SK-N-SH (cell line): ENCODE measurements at regions not wholly inside any gene's neighbourhood (a gene's known extent, or its start where the extent isn't known, plus 50 kb on each side); places are given as distances from the start of the nearest gene placed in this dataset.

ENCODE experiments used
- CTCF ChIA-PET: fragments of 300-600, 350-600 bp; formaldehyde crosslinking; extraction: SDS; loops from one replicate; lab custom pipeline; 2021; lab: Yijun Ruan, JAX
- POLR2A ChIA-PET: fragments of 350-600 bp; sonication (Branson Sonifier 250); formaldehyde crosslinking; extraction: SDS; loops from one replicate; lab custom pipeline; 2020; ENCODE audit warnings: antibody characterized with exemption, inconsistent platforms; lab: Yijun Ruan, JAX
- DNase-seq: peaks from one replicate; pipeline ENCODE4 v3.0.0; 2012
- H2AFZ ChIP-seq: fragments of 200-600 bp; sonication (generic); 2 replicates; pipeline ENCODE4 v1.8.1; 2016; ENCODE audit warnings: antibody characterized with exemption, mild to moderate bottlenecking, low read depth
- H3F3A ChIP-seq: fragments of 200-600 bp; sonication (generic); replicated peaks from 2 replicates; pipeline ENCODE3; 2016; ENCODE audit warnings: antibody characterized with exemption, mild to moderate bottlenecking; ENCODE audit not compliant: insufficient read depth
- H3K27ac ChIP-seq, 2 experiments: fragments of 200-500 bp in 1 of 2; fragments of 200-600 bp in 1 of 2; sonication (Bioruptor generic) in 1 of 2; sonication (generic), shearing (Covaris generic) in 1 of 2; 2 replicates each; pipeline versions ENCODE4 v1.5.1 to v1.6.1; 2014 to 2016; ENCODE audit warnings: low read depth in 2 of 2, inconsistent platforms in 1 of 2, low read length in 1 of 2, mild to moderate bottlenecking in 1 of 2, mixed read lengths in 1 of 2
- H3K27me3 ChIP-seq: fragments of 200-600 bp; sonication (generic), shearing (Covaris generic); 2 replicates; pipeline ENCODE4 v1.6.1; 2016; ENCODE audit warnings: mixed run types; ENCODE audit not compliant: insufficient read depth
- H3K36me3 ChIP-seq, 2 experiments: fragments of 200-500 bp in 1 of 2; fragments of 200-600 bp in 1 of 2; sonication (Bioruptor generic) in 1 of 2; sonication (generic) in 1 of 2; replicated peaks in 1 of 2; 2 replicates each; pipeline versions ENCODE3 to v1.5.1; 2014 to 2016; ENCODE audit warnings: low read length in 1 of 2, mild to moderate bottlenecking in 1 of 2; ENCODE audit not compliant: insufficient read depth in 2 of 2, control insufficient read depth in 1 of 2
- H3K4me1 ChIP-seq, 2 experiments: fragments of 200-500 bp in 1 of 2; fragments of 200-600 bp in 1 of 2; sonication (Bioruptor generic) in 1 of 2; sonication (generic), shearing (Covaris generic) in 1 of 2; 2 replicates each; pipeline versions ENCODE4 v1.5.1 to v1.6.1; 2014 to 2016; ENCODE audit warnings: low read depth in 1 of 2, low read length in 1 of 2, mixed run types in 1 of 2; ENCODE audit not compliant: insufficient read depth in 2 of 2, control insufficient read depth in 1 of 2
- H3K4me2 ChIP-seq: fragments of 200-600 bp; sonication (generic), shearing (Covaris generic); 2 replicates; pipeline ENCODE4 v1.6.1; 2017; ENCODE audit warnings: mixed run types
- H3K4me3 ChIP-seq, 2 experiments: fragments of 200-500 bp in 1 of 2; fragments of 200-600 bp in 1 of 2; sonication (Bioruptor generic) in 1 of 2; sonication (generic), shearing (Covaris generic) in 1 of 2; 2 replicates each; pipeline versions ENCODE4 v1.5.1 to v1.8.1; 2014 to 2016; ENCODE audit warnings: low read depth in 2 of 2, inconsistent platforms in 1 of 2, low read length in 1 of 2, mild to moderate bottlenecking in 1 of 2, mixed read lengths in 1 of 2, moderate library complexity in 1 of 2
- H3K79me2 ChIP-seq: fragments of 200-600 bp; sonication (generic); 2 replicates; pipeline ENCODE4 v1.8.1; 2017; ENCODE audit warnings: mild to moderate bottlenecking; ENCODE audit not compliant: insufficient read depth
- H3K9ac ChIP-seq: fragments of 200-600 bp; sonication (generic); 2 replicates; pipeline ENCODE4 v1.6.1; 2017; ENCODE audit warnings: mixed run types
- H3K9me2 ChIP-seq: fragments of 200-600 bp; sonication (generic); 2 replicates; pipeline ENCODE4 v1.6.1; 2017; ENCODE audit warnings: mixed run types
- H3K9me3 ChIP-seq: fragments of 200-600 bp; sonication (generic); 2 replicates; pipeline ENCODE4 v1.6.1; 2017; ENCODE audit warnings: mixed run types, mild to moderate bottlenecking, moderate library complexity
- H4K20me1 ChIP-seq: fragments of 200-600 bp; sonication (generic); 2 replicates; pipeline ENCODE4 v1.6.1; 2017; ENCODE audit warnings: mild to moderate bottlenecking, mixed run types; ENCODE audit not compliant: insufficient read depth
- ELF1 ChIP-seq: IDR thresholded peaks from 2 replicates; pipeline ENCODE4 v1.4.0; 2012
- EP300 ChIP-seq, 2 experiments: IDR thresholded peaks; 2 replicates each; pipeline versions ENCODE4 v1.4.0 to v1.6.1; 2012; ENCODE audit warnings: borderline replicate concordance in 1 of 2, low read depth in 1 of 2, low read length in 1 of 2
- FOSL2 ChIP-seq: IDR thresholded peaks from 2 replicates; pipeline ENCODE4 v1.4.0; 2012; ENCODE audit warnings: low read depth, mild to moderate bottlenecking, moderate library complexity, borderline replicate concordance
- IRF3 ChIP-seq: fragments of 150-350 bp; IDR thresholded peaks from 2 replicates; pipeline ENCODE4 v1.6.1; 2016; ENCODE audit warnings: mild to moderate bottlenecking, low read depth, low read length
- JUND ChIP-seq: IDR thresholded peaks from 2 replicates; pipeline ENCODE4 v1.4.0; 2012
- MAX ChIP-seq: IDR thresholded peaks from 2 replicates; pipeline ENCODE4 v1.4.0; 2012; ENCODE audit warnings: low read depth
- MEF2A ChIP-seq: IDR thresholded peaks from 2 replicates; pipeline ENCODE4 v1.4.0; 2012; ENCODE audit warnings: low read depth, borderline replicate concordance
- MXI1 ChIP-seq: IDR thresholded peaks from 2 replicates; pipeline ENCODE4 v1.6.1; 2012; ENCODE audit warnings: mild to moderate bottlenecking, low read depth, low read length, improper control_type of control experiment
- NFIC ChIP-seq: IDR thresholded peaks from 2 replicates; pipeline ENCODE4 v1.4.0; 2012; ENCODE audit warnings: borderline replicate concordance
- NRF1 ChIP-seq: IDR thresholded peaks from 2 replicates; pipeline ENCODE4 v1.6.1; 2012; ENCODE audit warnings: low read depth, mild to moderate bottlenecking, low read length
- POLR2AphosphoS5 ChIP-seq: IDR thresholded peaks from 2 replicates; pipeline ENCODE4 v1.6.1; 2012; ENCODE audit warnings: low read depth, low read length
- RAD21 ChIP-seq: IDR thresholded peaks from 2 replicates; pipeline ENCODE4 v1.6.1; 2012; ENCODE audit warnings: mild to moderate bottlenecking, low read length
- REST ChIP-seq: IDR thresholded peaks from 2 replicates; pipeline ENCODE4 v1.6.1; 2012; ENCODE audit warnings: mild to moderate bottlenecking, low read depth, low read length, moderate library complexity
- SMC3 ChIP-seq: IDR thresholded peaks from 2 replicates; pipeline ENCODE4 v1.6.1; 2012; ENCODE audit warnings: low read depth, low read length, improper control_type of control experiment
- TCF12 ChIP-seq: IDR thresholded peaks from 2 replicates; pipeline ENCODE4 v1.4.0; 2012
- TEAD4 ChIP-seq: IDR thresholded peaks from 2 replicates; pipeline ENCODE4 v1.4.0; 2012; ENCODE audit warnings: mild to moderate bottlenecking, borderline replicate concordance; ENCODE audit not compliant: insufficient read depth
- ZBTB33 ChIP-seq: IDR thresholded peaks from 2 replicates; pipeline ENCODE4 v1.4.0; 2012; ENCODE audit warnings: low read depth, borderline replicate concordance
- WGBS: methylation state at CpG from one replicate; pipeline ENCODE4 v1.1.6; 2017; ENCODE audit warnings: low lambda C conversion rate; 5-methylcytosine and 5-hydroxymethylcytosine counted together
- TF ChIP-seq, protein P1 (sequence below): fragments of 200-600 bp; sonication (generic); IDR thresholded peaks from 2 replicates; pipeline ENCODE4 v1.6.1; 2017; ENCODE audit warnings: antibody characterized with exemption, mild to moderate bottlenecking, moderate library complexity

DNA sequence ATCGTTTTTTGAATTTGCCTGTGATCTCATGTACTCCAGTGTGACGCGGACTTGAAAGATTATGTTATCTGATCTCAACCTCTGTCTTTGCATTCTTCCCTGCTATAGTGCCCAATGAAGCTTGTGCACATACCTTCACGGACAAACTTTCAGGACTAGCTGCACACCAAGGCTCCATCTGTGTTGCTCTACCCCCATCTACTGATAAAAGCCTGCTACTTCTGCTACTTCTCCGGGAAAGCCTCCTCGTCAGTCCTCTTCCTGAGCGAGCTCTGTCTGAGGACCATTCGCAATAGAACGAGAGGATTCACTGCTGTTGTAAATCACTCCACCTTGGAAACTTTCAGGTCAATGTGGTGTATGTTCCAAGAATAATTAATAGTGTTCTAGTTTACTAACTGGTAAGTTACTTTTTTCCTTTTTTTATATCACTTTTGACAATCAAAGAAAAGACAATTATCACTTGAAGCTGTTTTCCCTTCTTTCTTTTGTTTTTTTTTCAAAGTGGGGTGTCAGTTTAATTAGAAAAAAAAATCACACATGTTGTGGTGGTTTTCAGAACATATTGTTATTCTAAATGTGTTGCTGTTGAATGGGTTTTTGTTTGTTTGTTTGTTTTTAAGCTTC lies 217.6 kb downstream of the ARRDC4 start:
- DNase-seq = peak; percentile 50
- peak overlapping the region; percentile 4; the same call in 1 of the 2 replicates for H3K4me2 ChIP-seq
- H3K27ac ChIP-seq = no peak overlapping the region
- H4K20me1 ChIP-seq = no peaks in the 10 kb centered on the region
- 3% methylated on average over 9 of the region's 9 CpGs for WGBS
- no peaks in the 10 kb centered on the region for H3K79me2 ChIP-seq
- no peaks in the 10 kb centered on the region for H3K9me3 ChIP-seq
- TF ChIP-seq ZBTB33 (no peak), TEAD4 (no peak), RAD21 (peak; percentile 80), SMC3 (peak; percentile 52), POLR2AphosphoS5 (no peak), NRF1 (no peak), MAX (no peak), EP300 (IDR thresholded peaks at IDR 0.05; ENCODE audit: borderline replicate concordance in 1 of 2, low read depth in 1 of 2, low read length in 1 of 2) (no peak)
- TF ChIP-seq, protein P1, sequence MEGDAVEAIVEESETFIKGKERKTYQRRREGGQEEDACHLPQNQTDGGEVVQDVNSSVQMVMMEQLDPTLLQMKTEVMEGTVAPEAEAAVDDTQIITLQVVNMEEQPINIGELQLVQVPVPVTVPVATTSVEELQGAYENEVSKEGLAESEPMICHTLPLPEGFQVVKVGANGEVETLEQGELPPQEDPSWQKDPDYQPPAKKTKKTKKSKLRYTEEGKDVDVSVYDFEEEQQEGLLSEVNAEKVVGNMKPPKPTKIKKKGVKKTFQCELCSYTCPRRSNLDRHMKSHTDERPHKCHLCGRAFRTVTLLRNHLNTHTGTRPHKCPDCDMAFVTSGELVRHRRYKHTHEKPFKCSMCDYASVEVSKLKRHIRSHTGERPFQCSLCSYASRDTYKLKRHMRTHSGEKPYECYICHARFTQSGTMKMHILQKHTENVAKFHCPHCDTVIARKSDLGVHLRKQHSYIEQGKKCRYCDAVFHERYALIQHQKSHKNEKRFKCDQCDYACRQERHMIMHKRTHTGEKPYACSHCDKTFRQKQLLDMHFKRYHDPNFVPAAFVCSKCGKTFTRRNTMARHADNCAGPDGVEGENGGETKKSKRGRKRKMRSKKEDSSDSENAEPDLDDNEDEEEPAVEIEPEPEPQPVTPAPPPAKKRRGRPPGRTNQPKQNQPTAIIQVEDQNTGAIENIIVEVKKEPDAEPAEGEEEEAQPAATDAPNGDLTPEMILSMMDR = peak; percentile 82
- H3K4me3 ChIP-seq = no peak overlapping the region; a peak in 1 of 4 replicates
- peaks cover 28% of the 10 kb centered on the region for H3K27me3 ChIP-seq
- no peak overlapping the region for H3K9ac ChIP-seq
- H3K9me2 ChIP-seq = no peaks in the 10 kb centered on the region
- no peaks in the 10 kb centered on the region for H3F3A ChIP-seq
- H3K36me3 ChIP-seq = no peaks in the 10 kb centered on the region
- H2AFZ ChIP-seq = no peak overlapping the region
- POLR2A ChIA-PET = no interaction called here
- CTCF ChIA-PET = interaction anchor here (0.6 to 2.8 kb wide), 12 partner anchors 8 to 286 kb away, joined by 3 to 30 read pairs (median 6); no protein-coding TSS in a partner anchor
- H3K4me1 ChIP-seq = no peaks in the 10 kb centered on the region

DNA sequence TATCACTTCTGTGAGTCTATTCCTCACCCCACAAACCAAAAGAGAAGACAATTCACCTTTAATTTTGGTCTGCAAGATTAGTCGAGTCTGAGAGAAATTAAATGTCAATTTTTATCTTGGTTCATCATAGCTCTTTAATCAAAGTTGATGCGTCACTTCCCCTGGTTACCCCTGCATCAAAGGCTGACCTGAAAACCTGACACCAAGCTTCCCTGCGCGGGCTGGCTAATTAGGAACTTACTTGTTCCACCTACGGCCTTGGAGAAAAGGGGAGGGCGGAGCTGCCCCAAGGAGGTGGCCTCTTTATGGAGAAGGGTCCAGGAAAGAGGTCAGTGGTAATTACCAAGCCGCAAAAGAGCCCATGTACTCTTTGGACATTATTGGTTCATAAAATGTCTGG lies 218.4 kb downstream of the ARRDC4 start:
- Histone ChIP-seq H3K9me3 (no peaks in the 10 kb centered on the region), H4K20me1 (no peaks in the 10 kb centered on the region), H2AFZ (no peak overlapping the region), H3F3A (no peaks in the 10 kb centered on the region), H3K4me1 (no peaks in the 10 kb centered on the region), H3K36me3 (no peaks in the 10 kb centered on the region), H3K9me2 (no peaks in the 10 kb centered on the region), H3K9ac (no peak overlapping the region), H3K27me3 (peaks cover 28% of the 10 kb centered on the region), H3K4me2 (no peak overlapping the region), H3K4me3 (no peak overlapping the region), H3K27ac (no peak overlapping the region), H3K79me2 (no peaks in the 10 kb centered on the region)
- no peak for DNase-seq
- ChIA-PET CTCF (interaction anchor here (1.4 to 2.8 kb wide), 5 partner anchors 13 to 279 kb away, joined by 3 to 30 read pairs (median 7); no protein-coding TSS in a partner anchor), POLR2A (no interaction called here)
- WGBS = 5% methylated on average over 7 of the region's 7 CpGs
- no peak for TF ChIP-seq MAX
- TF ChIP-seq JUND = no peak
- TF ChIP-seq IRF3 = no peak
- no peak for TF ChIP-seq ELF1
- no peak for TF ChIP-seq FOSL2
- TF ChIP-seq NFIC = no peak
- TF ChIP-seq SMC3 = no peak
- TF ChIP-seq MEF2A = no peak
- TF ChIP-seq TCF12 = no peak
- TF ChIP-seq MXI1 = no peak
- no peak for TF ChIP-seq TEAD4
- no peak for TF ChIP-seq REST
